HG02973 (cell line): ENCODE measurements at regions not wholly inside any gene's neighbourhood (a gene's known extent, or its start where the extent isn't known, plus 50 kb on each side); places are given as distances from the start of the nearest gene placed in this dataset.
"Not testable (repeated sequence)": the region's sequence is repeated elsewhere in the genome, so short reads cannot be mapped to it uniquely, and the experiment has no call there.

Source experiments
- ATAC-seq: cut with Tn5 transposase; IDR thresholded peaks from one replicate; pipeline ENCODE4 v1.9.1; 2021; ENCODE audit warnings: moderate library complexity; ENCODE audit not compliant: unreplicated experiment

DNA sequence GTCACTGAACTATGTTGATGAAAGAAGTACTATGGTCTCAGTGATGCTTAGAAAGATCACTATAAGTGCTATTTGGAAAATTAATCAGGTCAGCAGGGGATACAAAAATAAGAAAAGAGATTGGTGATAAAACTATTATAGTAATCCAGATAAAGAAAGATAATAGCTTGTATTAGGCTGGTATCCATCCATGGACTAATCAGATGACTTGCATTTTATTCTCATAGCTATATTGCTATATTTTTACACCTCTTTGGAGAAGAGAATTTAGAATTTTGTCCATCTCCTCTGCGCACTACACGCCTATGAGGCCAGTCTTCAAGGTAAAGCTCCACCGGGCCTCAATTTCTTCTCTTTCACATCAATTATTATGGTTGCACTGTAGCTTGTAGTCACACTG is 635.1 kb upstream of the DDX18 start:
- no peak for ATAC-seq

DNA sequence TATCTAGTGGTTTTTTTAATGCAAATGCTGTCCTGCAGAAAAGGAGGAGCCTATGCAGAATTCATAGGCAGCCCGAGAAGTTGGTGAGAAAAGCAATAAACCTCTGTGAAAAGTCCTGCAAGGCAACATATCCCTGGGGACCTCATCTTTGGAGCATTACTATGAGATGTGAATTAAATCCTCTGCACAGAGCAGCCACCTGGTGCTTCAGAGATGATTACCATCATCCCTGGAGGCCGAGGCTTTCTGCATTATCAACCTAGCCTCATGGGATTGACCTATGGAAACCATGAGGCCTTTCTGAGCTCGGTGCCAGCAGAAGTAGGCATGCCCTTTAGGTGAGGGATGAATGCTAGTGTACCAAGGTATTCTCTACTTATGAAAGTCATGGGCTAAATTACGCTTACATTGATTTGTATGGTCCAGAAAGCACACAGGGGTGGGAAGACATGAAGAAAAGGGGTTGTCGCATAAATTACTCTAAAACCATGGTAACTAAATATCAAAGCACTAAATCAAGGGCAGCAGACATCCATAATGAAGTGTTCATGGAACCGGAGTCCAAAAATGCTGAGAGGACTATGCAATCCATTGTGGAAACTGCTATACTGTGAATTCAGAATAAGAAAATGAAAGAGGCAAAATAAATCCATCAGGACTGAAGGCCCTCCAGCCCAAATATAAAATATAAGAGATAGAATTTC is 623.5 kb upstream of the DDX18 start:
- ATAC-seq: no peak

DNA sequence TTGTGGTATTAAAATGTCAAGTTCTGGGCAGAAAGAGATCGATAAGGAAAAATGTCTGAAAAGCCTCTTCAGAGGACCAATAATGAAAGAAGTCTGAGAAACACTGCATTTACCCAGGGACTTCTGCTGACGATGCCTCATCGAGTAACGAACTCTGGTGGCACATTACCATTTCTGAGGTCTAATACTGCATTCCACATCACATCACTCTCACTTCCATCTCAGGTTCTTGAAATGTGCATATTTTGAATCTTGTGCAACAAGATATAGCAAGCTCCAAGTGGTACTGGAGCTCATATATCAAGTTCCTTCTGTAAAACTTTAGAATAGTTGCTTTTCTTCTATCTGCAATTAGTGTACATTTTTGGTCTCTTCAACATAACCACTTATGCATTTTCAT is 619.1 kb upstream of the DDX18 start:
- ATAC-seq: no peak

DNA sequence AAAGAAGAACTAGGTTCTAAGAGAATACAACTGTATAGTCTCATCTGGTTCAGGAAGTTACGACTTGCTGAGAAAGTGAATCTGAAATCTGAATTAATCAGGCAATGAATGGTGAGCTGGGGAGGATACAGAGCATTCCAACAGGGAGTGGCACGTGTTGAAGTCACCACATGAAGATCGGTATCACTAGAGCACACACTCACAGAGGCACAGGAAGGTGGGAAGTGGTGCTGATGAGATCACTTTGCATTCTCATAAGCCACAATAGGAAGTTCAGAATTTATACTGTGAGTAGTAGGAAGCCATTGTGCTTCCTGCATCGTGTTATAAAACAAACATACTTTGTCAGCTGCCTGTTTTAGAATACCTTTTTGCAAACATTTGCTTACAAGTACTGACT is 615.0 kb upstream of the DDX18 start:
- ATAC-seq: no peak

DNA sequence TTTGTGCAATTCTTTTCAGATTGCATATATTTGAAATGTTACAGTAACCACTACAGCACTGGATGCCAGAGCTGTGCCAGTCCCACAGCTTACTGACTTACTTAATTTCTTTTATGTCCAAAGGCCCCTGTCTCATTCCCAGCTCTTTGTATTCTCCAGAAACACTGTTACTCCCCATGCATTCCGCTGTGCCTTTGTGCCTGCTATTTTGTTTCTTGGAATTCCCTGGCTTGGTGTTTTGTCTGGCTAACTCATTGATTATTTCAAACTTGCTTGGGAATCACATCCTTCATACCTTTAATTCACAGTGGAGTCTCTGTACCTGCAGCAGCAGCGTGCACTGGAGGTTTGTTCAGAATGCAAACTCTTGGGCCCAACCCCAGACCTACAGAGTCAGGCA is 601.9 kb upstream of the DDX18 start:
- no peak for ATAC-seq

DNA sequence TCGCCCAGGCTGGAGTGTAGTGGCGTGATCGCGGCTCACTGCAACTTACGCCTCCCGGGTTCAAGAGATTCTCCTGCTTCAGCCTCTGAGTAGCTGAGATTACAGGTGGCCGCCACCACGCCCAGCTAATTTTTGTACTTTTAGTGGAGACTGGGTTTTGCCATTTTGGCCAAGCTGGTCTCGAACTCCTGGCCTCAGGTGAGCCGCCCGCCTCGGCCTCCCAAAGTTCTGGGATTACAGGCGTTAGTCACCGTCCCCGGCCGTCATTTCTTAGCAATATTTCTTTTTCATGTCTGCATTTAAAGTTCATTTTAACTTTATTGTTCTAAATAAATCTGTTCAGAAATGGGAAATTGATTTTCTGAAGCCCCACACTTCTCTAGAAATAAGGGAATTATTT is 597.3 kb upstream of the DDX18 start:
- no peak for ATAC-seq

DNA sequence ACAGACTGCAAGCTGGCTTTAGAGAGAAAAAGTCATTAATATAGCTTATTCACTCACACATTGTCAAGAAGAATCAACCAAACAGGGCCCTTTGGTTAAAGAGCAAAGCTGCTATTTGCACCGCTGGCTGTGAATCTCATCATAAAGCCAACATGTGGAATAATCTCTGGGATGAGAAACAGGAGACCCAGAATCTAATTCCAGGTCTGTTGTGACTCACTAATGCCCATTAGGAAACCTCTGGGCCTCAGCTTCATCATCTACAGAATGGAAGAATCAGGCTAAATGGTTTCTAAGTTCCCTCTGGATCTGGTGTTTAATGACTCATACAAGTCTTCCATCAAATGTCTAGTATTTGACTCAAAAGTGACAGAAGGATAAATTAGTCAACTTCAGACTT is 591.7 kb upstream of the DDX18 start:
- ATAC-seq: no peak

DNA sequence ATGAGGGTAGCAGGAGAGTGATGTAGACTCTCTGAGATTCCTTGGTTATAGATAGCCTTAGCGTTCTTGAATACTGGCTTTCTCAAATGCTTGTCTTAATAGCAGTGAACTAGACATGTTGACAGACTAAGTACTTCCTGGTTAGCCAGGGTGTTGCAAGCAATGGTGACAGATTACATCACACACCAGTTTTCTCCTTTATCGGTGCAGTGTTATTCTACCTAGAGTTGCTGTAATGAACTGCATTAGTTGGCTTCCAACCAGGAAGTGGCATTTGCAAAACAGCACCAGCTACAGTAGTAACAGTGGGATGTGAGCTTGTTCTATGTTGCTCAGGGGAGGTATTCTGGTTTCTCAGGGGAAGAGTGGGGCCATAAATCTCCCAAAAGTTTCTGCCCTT is 582.2 kb upstream of the DDX18 start:
- no peak for ATAC-seq

DNA sequence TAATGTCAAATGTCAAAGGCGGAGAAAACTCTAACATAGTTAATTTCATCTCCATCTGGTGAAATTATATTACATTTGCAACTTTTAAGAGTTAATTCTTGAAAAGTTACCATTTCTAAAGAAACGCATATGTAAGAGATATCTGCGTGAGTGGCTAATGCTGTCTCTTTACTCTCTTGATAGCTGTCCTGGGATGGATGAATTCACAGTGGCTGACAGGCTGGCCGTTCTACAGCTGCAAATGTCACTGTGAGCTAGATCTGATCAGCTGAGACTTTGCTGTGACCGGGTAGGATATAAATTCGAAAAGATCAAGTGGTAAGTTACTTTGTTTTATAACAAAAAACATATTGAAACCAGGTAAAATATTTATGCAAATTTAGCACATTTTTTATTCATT is 557.1 kb upstream of the DDX18 start:
- no peak for ATAC-seq

DNA sequence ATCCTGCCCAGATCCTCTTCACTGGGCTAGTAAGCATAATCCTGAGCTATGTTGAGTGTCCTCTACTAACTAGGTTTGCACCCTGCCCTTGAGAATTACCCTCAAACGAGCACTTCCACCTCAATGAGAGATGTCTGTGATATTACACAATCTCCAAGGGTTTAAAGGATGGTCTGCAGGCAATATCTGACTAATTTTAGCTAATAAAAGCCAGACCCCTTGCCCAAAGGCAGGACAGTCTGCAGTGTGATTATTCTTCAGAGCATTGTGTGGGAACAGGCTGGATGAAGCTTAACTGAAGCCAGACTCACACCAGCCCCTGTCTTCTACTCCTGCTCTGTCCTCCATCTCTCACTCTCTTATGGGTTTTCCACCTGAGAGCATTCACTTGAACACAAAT is 544.9 kb upstream of the DDX18 start:
- no peak for ATAC-seq

DNA sequence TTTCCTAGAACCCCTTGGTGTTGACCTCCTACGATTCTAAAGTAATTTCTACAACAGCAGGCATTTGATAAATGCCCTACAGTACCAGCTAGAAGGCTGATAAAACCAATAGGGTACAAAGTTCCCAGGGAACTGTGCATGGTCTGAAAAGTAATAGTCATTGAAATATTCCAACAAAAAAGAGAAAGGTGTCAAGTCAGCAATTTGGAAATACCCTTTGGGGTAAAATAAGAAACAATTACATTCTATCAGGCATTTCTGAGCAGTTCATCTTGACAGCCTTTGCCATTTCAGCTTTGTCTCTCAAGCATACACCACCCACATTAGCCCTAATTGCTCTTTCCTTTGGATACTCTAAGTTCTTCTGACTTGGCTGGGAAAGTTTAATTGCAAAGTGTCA is 542.9 kb upstream of the DDX18 start:
- ATAC-seq: no peak

DNA sequence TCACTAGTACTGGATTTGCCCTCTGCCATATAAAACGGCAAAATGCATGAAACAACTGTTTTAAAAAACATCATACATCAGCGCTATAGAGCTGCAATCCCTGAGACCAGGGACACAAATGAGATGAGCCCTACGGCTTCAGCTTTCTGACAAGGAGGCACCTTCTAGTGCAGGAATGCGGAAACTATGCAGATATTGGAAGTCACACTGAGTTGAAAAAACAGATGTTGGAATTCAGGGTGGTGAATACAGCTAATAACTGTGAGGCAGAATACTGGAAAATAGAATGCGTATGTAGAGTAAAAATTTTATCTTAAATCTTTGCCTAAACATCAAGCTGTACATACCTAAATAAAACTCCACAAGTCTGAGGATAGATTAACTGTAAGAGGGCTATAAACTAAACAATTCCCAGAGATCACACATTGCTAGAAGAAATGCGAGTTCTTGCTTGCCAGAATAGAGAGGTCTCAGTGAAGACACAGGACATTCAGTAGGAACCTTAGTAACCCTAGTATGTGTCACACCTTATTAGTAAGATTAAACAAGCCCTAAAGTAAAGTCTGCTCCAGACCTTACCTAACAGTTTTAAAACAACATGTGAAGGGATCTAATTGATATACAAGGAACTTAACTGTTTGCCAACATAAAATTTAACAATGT is 541.4 kb upstream of the DDX18 start:
- ATAC-seq: no peak

DNA sequence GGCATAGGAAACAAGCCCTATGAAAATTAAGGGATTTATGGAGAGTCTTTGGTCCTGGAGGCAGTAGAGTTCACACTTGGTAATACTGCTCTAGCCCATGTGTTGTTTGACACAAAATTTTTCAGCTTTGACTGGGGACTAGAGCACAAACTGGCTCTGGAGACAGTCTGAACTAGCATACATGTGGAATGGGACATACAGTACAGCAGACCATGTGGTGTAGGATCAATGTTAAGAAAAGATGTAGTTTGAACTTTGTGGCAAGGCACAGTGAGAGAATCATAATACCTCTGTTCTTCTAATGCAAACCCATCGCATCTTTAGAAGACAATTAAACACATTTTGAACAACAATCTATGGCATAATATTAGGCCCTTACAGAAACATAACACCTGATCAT is 521.5 kb upstream of the DDX18 start:
- no peak for ATAC-seq

DNA sequence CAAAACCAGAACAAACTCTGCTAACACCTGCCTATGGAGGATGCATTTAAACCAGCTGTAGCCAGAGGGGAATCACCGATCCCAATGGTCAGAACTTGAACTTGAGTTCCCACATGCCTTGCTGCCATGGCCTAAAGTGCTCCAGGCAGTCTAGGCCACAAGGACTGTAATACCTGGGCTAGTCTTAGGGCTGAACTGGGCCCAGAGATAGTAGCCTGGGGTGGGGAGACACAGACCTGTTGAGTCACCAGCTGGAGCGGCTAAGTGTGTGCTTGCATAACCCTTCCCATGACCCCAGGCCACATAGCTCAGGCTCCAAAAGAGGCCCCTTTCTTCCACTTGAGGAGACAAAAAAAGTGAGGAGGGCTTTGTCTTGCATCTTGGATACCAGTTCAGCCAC is 515.0 kb upstream of the DDX18 start:
- no peak for ATAC-seq

DNA sequence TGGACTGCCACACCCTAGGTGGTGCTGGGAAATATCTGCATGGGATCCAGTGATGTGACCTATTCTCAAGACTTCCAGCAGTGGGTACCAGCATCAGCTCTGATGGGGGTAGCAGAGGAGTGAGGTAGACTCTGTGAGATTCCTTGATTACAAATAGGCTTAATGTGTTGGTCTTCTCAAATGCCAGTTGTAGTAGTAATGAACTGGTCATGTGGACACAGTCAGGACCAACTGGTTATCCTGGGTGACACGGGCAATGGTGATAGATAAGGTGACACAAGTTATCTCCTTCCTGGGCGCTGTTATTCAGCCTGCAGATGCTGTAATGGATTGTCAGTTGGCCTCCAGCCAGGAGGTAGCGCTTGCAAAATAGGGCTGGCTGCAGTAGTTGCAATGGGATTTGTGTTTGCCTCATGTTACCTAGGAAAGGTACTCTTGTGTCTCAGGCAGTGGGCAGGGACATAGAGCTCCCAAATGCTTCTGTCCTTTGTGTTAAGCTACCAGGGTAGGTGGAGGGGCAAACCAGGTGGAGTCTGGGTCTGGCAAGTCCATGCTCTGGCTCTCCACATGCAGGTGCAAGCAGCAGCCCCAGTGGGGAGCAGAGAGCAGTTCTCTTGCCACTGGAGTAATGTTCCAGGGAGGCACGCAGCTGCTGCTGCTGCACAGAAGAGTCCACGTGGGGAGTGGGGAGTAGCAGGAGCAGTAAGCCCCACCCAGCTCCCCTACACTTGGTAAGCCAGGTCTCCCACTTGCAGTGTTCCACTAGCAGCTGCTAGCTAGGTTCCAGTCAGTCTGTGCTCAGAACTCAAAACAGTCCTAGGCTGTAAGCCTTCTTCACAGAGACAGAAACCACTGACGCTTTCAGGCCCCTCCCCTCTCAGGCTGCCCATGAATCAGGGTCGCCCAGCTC is 505.4 kb upstream of the DDX18 start:
- no peak for ATAC-seq

DNA sequence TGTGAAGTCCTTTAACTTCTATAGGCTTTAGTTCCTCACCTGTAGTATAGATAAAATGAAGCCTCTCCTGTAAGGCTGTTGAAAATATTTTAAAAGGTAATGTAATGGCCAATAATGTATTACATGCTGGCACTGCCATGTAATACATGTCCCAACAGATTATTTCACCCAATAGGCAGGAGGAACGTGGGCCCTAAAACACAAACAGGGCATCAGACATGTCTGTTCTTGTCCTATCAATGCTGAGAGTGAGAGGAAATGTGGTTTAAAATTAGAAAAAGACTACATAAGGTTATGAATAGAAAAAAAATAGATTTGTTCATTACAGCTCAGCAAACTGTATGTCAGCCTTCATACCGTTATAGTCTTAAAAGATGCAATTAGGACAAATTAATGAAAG is 492.7 kb upstream of the DDX18 start:
- no peak for ATAC-seq

DNA sequence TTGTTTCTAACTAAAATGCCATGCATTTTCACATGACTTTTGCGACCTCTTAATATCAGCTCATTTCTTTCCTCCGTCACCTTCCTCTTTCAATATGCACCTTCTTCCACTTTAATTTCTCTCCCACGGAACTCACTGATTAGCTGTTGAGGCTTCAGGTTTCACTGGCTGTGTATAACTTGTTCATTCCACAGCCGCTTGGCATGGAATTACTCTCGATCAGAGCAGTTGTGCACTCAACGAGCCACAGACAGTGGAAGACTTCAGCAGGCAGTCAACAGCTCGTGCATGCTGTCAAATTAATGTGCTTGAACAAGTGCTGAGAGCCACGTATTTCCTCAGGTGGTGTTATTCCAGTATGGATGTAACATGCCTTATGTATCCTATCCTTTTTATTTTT is 491.2 kb upstream of the DDX18 start:
- ATAC-seq: no peak

DNA sequence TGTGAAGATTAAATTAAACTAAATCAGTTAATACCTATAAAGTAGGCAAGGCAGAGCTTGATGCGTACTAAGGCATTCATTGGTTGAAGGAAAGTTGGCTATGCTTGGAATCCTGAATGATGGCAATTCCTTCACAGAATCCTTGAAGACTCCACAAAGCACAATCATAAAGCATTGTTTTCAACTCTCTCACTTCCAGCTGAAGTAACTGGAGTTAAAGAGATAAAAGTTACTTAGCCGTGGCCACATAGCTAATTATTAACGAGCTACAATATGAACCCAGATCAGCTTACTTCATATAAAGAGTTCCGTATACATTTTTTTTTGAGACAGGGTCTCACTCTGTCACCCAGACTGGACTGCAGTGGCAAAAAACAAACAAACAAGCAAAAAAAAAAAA is 483.9 kb upstream of the DDX18 start:
- ATAC-seq: no peak

DNA sequence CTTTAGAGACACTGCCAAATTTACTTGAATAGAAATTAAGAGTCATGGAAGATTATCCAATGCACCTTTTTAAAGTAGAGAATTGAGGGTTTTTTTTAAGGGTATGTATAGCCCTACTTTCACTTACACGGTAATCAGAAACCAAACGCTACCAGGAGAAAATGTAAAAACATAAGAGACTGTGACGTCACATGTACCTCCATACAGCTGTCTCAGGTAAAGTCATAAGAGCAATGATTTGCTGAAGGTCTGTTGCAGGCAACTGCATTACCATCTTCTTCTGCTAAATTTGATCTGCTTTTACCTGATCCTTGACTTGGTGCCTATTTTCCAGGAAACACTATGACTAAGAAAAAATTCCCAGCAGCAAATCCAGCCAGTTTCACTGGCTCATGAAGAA is 478.5 kb upstream of the DDX18 start:
- no peak for ATAC-seq

DNA sequence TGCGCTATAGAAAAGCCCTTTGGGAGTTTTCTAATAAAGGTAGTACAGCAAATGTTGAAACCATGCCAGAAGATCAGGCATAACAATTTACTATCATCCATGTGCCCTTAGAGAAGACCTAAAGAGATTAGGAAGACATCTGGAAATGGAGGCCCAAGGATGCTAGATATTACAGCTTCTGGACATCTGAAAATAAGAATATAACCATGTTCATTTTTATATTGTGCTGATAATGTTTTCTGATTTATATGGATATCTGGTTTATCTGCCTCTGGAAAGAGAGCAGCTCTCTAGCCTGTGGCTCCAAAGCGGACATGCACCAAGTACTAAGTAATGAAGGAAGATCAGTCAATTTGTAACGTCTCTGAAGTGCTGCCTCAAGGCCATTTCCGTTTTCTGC is 478.0 kb upstream of the DDX18 start:
- no peak for ATAC-seq

DNA sequence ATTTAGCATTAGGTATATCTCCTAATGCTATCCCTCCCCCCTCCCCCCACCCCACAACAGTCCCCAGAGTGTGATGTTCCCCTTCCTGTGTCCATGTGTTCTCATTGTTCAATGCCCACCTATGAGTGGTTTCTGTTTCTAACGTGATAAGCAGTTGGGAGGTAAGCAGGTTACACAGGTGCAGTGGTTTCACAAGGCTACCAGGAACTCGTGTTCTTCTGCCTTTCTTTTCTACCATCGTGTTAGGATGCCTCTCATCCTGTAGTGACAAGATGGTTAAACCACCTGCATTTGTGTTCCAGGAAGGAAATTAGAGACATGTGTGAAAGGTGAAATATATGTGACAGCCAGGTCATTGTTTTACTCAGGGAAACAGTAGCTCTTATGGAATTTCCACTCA is 476.5 kb upstream of the DDX18 start:
- not testable (repeated sequence) for ATAC-seq

DNA sequence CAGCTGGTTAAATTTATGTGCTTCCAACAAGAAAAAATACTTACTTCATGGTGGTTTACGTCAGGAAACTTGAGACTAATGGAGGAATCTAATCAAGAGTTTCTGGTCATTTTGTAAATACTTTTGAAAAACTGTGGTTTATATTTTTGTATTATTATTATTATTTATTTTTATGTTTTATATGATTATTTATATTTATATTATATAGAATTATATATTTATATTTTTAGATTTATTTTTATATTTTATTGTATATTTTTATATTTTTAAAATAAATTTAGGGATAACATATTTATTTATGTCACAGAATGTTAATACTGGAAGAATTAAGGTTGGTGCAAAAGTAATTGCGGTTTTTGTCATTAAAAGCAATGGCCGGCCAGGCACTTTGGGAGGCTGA is 474.5 kb upstream of the DDX18 start:
- ATAC-seq: no peak
